ENCODE measurements at regions not wholly inside any gene's neighbourhood (a gene's known extent, or its start where the extent isn't known, plus 50 kb on each side); places are given as distances from the start of the nearest gene placed in this dataset.

- no peak for DNase-seq (ENCODE audit: low read depth, low spot score)
- Histone ChIP-seq H3K4me2 (ENCODE audit: insufficient read depth, low read length) (no peak overlapping the region), H3K27me3 (ENCODE audit: control insufficient read depth in 2 of 2, insufficient read depth in 2 of 2, low read length in 2 of 2) (no peaks in the 10 kb centered on the region), H3K4me3 (replicated peaks in 1 of 3; ENCODE audit: insufficient read depth in 1 of 3, low read depth in 1 of 3, low read length in 3 of 3) (no peak overlapping the region), H3K4me1 (ENCODE audit: control insufficient read depth, extremely low read depth, insufficient read depth, low read length) (no peaks in the 10 kb centered on the region), H3K36me3 (ENCODE audit: control insufficient read depth in 2 of 2, extremely low read depth in 1 of 2, insufficient read depth in 2 of 2, low read length in 2 of 2) (no peaks in the 10 kb centered on the region), H3K27ac (ENCODE audit: insufficient read depth, low read depth, low read length) (no peak overlapping the region), H3K9me1 (replicated peaks; ENCODE audit: control insufficient read depth, extremely low read depth, insufficient read depth, low read length) (no peaks in the 10 kb centered on the region), H3K79me2 (ENCODE audit: control insufficient read depth, insufficient read depth, low read length) (no peaks in the 10 kb centered on the region), H3K9ac (replicated peaks; ENCODE audit: extremely low read depth, insufficient read depth, low read length) (no peak overlapping the region), H4K20me1 (replicated peaks; ENCODE audit: control insufficient read depth, extremely low read depth, insufficient read depth, low read length) (no peaks in the 10 kb centered on the region), H3K9me3 (replicated peaks; ENCODE audit: control insufficient read depth, insufficient read depth, low read length) (no peaks in the 10 kb centered on the region), H2AFZ (ENCODE audit: low read depth, low read length) (no peak overlapping the region)
- dilution Hi-C loops (cut with MboI; ENCODE audit: extremely low pct_ligation_motif_present, low sequenced_read_pairs) (no loop called here), intact Hi-C loops (cut with micrococcal nuclease) (no loop called here)
- CTCF ChIA-PET, result no interaction called here
- TF ChIP-seq POLR2A (IDR thresholded peaks at IDR 0.05; ENCODE audit: low read depth, low read length), result no peak
- no peak for TF ChIP-seq POLR2AphosphoS5 (IDR thresholded peaks at IDR 0.05; ENCODE audit: insufficient read depth, low read depth, low read length)
- TF ChIP-seq, protein P1, sequence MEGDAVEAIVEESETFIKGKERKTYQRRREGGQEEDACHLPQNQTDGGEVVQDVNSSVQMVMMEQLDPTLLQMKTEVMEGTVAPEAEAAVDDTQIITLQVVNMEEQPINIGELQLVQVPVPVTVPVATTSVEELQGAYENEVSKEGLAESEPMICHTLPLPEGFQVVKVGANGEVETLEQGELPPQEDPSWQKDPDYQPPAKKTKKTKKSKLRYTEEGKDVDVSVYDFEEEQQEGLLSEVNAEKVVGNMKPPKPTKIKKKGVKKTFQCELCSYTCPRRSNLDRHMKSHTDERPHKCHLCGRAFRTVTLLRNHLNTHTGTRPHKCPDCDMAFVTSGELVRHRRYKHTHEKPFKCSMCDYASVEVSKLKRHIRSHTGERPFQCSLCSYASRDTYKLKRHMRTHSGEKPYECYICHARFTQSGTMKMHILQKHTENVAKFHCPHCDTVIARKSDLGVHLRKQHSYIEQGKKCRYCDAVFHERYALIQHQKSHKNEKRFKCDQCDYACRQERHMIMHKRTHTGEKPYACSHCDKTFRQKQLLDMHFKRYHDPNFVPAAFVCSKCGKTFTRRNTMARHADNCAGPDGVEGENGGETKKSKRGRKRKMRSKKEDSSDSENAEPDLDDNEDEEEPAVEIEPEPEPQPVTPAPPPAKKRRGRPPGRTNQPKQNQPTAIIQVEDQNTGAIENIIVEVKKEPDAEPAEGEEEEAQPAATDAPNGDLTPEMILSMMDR (IDR thresholded peaks at IDR 0.05; ENCODE audit: extremely low read depth in 1 of 2, insufficient read depth in 1 of 2, low read depth in 1 of 2, low read length in 2 of 2), result no peak
- TF ChIP-seq JUN (IDR thresholded peaks at IDR 0.05; ENCODE audit: borderline replicate concordance, insufficient read depth, insufficient read length, low read depth), result no peak
- no peak for TF ChIP-seq EZH2 (IDR thresholded peaks at IDR 0.05; ENCODE audit: borderline replicate concordance, low read depth, low read length, severe bottlenecking)
- TF ChIP-seq, protein P2, sequence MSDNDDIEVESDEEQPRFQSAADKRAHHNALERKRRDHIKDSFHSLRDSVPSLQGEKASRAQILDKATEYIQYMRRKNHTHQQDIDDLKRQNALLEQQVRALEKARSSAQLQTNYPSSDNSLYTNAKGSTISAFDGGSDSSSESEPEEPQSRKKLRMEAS (IDR thresholded peaks at IDR 0.05; ENCODE audit: insufficient read depth, insufficient read length), result no peak
- no peak for TF ChIP-seq GATA2 (IDR thresholded peaks at IDR 0.05; ENCODE audit: insufficient read depth, insufficient read length, low read depth, low read length)
- TF ChIP-seq FOS (IDR thresholded peaks at IDR 0.05; ENCODE audit: borderline replicate concordance, insufficient read depth, low read length), result no peak
- TF ChIP-seq MYC (IDR thresholded peaks at IDR 0.05; ENCODE audit: low read depth, low read length), result no peak
- FAIRE-seq, result no peak
- POLR2A ChIA-PET, result no interaction called here
- BruUV-seq (replicated peaks), result no TSS peak
These were observed 1028.3 kb upstream of the B3GALT2 start for GRCh38 chr1:194214735-194215134.
